Activated CD8-positive, alpha-beta T cell treated with anti-CD3 and anti-CD28 coated beads for 36 hours (primary cell): ENCODE measurements at regions not wholly inside any gene's neighbourhood (a gene's known extent, or its start where the extent isn't known, plus 50 kb on each side); places are given as distances from the start of the nearest gene placed in this dataset.

Experiments
- ATAC-seq: fragments of 200-7000 bp; cut with Tn5 transposase; one replicate; pipeline ENCODE4 v1.10.0; 2021; ENCODE audit warnings: mild to moderate bottlenecking, moderate library complexity
- CTCF ChIA-PET: fragments of 350-600 bp; sonication (Branson Sonifier 250); formaldehyde crosslinking; loops from one replicate; lab custom pipeline; 2021; ENCODE audit warnings: antibody characterized with exemption; lab: Charles Lee
- POLR2A ChIA-PET: fragments of 350-600 bp; sonication (Branson Sonifier 250); formaldehyde crosslinking; loops from one replicate; lab custom pipeline; 2021; ENCODE audit warnings: antibody characterized with exemption; lab: Charles Lee
- DNase-seq: peaks from one replicate; pipeline ENCODE4 v3.0.0-alpha.2; 2020
- H3K27ac Mint-ChIP-seq: one replicate; pipeline ENCODE4 v1.8.0; 2021; ENCODE audit warnings: mild to moderate bottlenecking, mixed read lengths
- H3K27me3 Mint-ChIP-seq: one replicate; pipeline ENCODE4 v1.8.0; 2021; ENCODE audit warnings: mixed read lengths
- H3K36me3 Mint-ChIP-seq: one replicate; pipeline ENCODE4 v1.8.0; 2021; ENCODE audit warnings: low read depth, mixed read lengths
- H3K4me1 Mint-ChIP-seq: one replicate; pipeline ENCODE4 v1.8.0; 2021; ENCODE audit warnings: low read depth, mixed read lengths
- H3K4me3 Mint-ChIP-seq: one replicate; pipeline ENCODE4 v1.8.0; 2021; ENCODE audit warnings: mild to moderate bottlenecking, moderate library complexity, mixed read lengths
- H3K9me3 Mint-ChIP-seq: one replicate; pipeline ENCODE4 v1.8.0; 2021; ENCODE audit warnings: mixed read lengths
- CTCF ChIP-seq: fragments of 200-600 bp; IDR thresholded peaks from one replicate; pipeline ENCODE4 v1.8.0; 2022; ENCODE audit warnings: antibody characterized with exemption, mild to moderate bottlenecking
- intact Hi-C: fragments of 100-400 bp; cut with micrococcal nuclease; formaldehyde crosslinking; loops from one replicate; pipeline ENCODE4 v1.10.0; 2022

DNA sequence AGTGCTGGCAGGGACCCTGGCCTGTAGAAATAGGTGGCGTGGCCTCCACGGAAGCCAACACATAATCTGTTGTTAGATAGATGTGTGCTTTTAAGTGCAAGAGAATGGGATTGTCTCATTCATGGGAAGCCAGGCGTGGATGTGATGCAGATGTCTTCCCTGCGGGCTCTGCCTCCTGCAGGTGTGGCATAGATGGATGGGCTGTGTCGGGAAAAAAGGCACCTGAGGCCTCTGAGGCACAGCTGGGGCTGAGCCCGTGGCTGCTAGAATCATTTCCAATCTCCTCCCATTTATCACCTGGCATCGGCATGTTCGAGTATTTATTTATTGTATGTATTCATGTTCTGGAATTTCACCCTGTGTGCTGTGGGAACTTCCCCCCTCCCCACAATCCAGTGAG lies 353.4 kb upstream of the AJAP1 start:
- H3K36me3 Mint-ChIP-seq = peaks cover 1% of the 10 kb centered on the region
- H3K27me3 Mint-ChIP-seq = no peaks in the 10 kb centered on the region
- POLR2A ChIA-PET = no interaction called here
- no peak for TF ChIP-seq CTCF
- no peak overlapping the region for H3K27ac Mint-ChIP-seq
- intact Hi-C loops = no loop called here
- ATAC-seq (no peak), DNase-seq (no peak)
- peaks cover 2% of the 10 kb centered on the region for H3K9me3 Mint-ChIP-seq
- CTCF ChIA-PET = no interaction called here
- H3K4me3 Mint-ChIP-seq = no peak overlapping the region
- H3K4me1 Mint-ChIP-seq = no peaks in the 10 kb centered on the region

GRCh38 chr1:4303303-4303702 lies 351.1 kb upstream of the AJAP1 start:
- Mint-ChIP-seq H3K36me3 (peaks cover 1% of the 10 kb centered on the region), H3K27ac (no peak overlapping the region), H3K4me3 (no peak overlapping the region), H3K9me3 (peaks cover 2% of the 10 kb centered on the region), H3K27me3 (no peaks in the 10 kb centered on the region), H3K4me1 (no peaks in the 10 kb centered on the region)
- DNase-seq (no peak), ATAC-seq (no peak)
- intact Hi-C loops = no loop called here
- CTCF ChIA-PET = no interaction called here
- POLR2A ChIA-PET = no interaction called here
- no peak for TF ChIP-seq CTCF

GRCh38 chr1:4305526-4306301 lies 348.7 kb upstream of the AJAP1 start:
- no peaks in the 10 kb centered on the region for H3K4me1 Mint-ChIP-seq
- H3K4me3 Mint-ChIP-seq = no peak overlapping the region
- peaks cover 1% of the 10 kb centered on the region for H3K36me3 Mint-ChIP-seq
- H3K9me3 Mint-ChIP-seq = peaks cover 2% of the 10 kb centered on the region
- TF ChIP-seq CTCF = no peak
- no peak overlapping the region for H3K27ac Mint-ChIP-seq
- intact Hi-C loops = no loop called here
- ChIA-PET CTCF (no interaction called here), POLR2A (no interaction called here)
- ATAC-seq (no peak), DNase-seq (no peak)
- no peaks in the 10 kb centered on the region for H3K27me3 Mint-ChIP-seq

- no peaks in the 10 kb centered on the region for H3K27me3 Mint-ChIP-seq
- POLR2A ChIA-PET = no interaction called here
- intact Hi-C loops = no loop called here
- CTCF ChIA-PET = no interaction called here
- no peak overlapping the region for H3K4me3 Mint-ChIP-seq
- no peak overlapping the region for H3K27ac Mint-ChIP-seq
- ATAC-seq (no peak), DNase-seq (no peak)
- H3K4me1 Mint-ChIP-seq = no peaks in the 10 kb centered on the region
- H3K9me3 Mint-ChIP-seq = peaks cover 2% of the 10 kb centered on the region
- H3K36me3 Mint-ChIP-seq = peaks cover 1% of the 10 kb centered on the region
- no peak for TF ChIP-seq CTCF
Observed at GRCh38 chr1:4306559-4307467, 347.6 kb upstream of the AJAP1 start.

DNA sequence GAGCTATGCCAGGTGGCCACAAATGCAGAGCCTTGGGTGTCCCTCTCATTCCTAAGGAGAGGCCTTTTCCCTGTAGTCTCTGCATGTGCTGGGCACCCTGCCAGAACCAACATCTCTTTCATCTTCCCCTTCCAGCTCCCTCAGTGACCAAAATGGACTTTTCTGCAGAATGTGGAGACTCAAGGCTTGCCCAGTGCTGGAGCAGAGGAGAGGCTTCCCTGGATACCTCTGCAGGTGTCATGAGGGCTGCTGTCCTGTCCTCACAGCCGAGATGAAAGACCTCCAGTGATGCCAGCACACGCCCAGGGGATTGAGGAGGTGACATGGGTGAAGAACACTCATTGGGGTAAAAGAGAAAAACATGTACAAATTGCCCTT lies 347.0 kb upstream of the AJAP1 start:
- Mint-ChIP-seq H3K27me3 (no peaks in the 10 kb centered on the region), H3K4me3 (no peak overlapping the region), H3K9me3 (peaks cover 2% of the 10 kb centered on the region), H3K36me3 (peaks cover 1% of the 10 kb centered on the region), H3K27ac (no peak overlapping the region), H3K4me1 (no peaks in the 10 kb centered on the region)
- CTCF ChIA-PET = no interaction called here
- intact Hi-C loops = no loop called here
- TF ChIP-seq CTCF = no peak
- POLR2A ChIA-PET = no interaction called here
- no peak for ATAC-seq
- no peak for DNase-seq
